SKM-1 treated with dmso at 0.1 percent for 144 hours (cell line): ENCODE measurements at regions not wholly inside any gene's neighbourhood (a gene's known extent, or its start where the extent isn't known, plus 50 kb on each side); places are given as distances from the start of the nearest gene placed in this dataset.
"Not testable (repeated sequence)": the region's sequence is repeated elsewhere in the genome, so short reads cannot be mapped to it uniquely, and the experiment has no call there.

Experiments used
- DNase-seq: peaks from one replicate; lab custom pipeline; 2025; ENCODE audit not compliant: unreplicated experiment; lab: John Stamatoyannopoulos, UW

DNA sequence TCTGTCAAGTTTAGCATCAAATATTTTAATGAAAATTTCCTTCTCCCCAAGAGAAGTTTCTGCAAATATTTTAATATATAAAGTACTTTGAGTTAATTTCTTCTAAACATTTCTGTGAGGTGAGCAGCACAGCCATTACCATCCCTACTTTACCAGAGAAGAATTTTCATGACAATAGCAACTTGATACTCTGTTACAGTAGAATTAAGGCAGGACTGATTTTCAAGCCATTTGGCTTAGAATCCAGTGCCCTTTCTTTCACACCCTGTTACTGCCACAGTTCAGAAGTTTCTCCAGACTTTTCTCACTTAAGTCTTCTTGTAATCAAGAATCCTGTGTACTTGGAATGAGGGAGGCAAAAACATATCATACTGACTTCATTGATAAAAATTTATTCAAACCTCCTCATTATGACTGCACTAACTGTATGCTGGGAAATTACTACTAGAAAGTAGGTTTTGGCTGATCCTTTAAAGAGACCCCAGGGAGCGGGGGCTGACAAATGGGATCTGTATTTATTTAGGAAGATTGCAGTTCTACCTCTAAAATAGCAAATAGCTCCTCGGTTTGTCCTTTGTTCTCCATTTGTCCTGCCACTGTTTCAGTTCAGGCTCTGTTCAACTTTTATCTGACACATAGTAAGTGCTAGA, 557.0 kb upstream of the SGO1 start:
- DNase-seq = no peak

DNA sequence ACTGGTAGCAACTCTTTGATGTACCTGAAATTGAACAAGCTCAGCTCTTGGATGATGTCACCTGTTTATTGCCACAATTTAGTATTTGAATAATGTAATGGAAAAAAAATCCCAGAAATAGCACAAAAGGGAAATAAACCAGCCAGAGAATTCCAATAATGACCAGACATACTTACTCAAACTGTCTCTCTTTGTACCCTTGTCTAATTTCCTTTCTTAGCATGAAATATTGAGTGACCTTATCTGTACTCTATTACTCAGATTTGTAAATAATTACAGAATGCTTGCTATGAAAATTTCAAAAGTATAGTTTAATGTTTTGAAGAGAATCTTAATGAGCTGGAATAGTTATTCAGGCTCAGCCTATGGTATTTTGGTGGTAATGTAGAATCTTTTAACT, 555.4 kb upstream of the SGO1 start:
- no peak for DNase-seq

DNA sequence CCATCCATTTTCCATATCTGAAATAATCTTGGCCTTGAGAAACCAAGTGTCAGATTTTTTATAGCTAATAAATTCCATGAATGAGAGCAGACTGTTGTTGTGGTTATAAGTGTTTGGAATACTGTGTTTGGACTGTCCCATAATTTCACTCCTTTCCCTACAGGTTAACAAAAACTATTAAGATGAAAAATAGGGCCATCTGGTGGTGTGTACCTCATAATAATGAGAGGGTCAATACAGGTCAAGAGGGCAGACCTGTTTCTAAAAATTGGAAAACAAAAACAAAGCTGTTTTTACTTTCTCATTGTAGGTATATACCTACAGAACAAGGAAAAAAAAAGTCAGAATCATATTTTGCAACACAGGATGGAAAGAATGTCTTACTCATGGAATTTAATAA, 553.8 kb upstream of the SGO1 start:
- DNase-seq = no peak

DNA sequence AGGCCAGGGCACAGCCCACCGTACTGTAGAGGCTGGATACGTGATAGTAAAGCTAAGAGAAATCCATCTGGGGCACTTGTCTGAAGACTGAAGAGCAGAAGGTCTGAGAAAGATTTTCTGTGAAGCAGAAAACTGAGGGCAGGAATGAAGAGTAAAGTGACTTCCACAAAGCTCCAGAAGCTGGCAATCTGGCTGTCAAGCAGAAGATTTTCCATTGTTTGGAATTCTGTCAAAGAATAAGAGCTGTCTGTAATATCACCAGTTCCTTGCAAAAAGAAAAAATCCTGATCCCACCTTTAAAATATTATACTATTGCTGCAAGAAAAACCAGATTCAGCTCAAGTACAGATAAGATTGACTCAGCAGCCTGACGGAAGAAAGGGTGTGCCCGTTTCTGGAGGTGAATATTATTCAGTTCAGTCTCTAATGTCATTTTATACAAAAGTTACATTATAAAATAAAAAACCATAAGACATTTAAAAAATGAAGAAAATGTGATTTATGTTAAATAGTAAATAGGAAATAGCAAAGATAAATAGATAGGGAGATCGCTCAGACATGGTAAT, 550.4 kb upstream of the SGO1 start:
- DNase-seq = no peak

DNA sequence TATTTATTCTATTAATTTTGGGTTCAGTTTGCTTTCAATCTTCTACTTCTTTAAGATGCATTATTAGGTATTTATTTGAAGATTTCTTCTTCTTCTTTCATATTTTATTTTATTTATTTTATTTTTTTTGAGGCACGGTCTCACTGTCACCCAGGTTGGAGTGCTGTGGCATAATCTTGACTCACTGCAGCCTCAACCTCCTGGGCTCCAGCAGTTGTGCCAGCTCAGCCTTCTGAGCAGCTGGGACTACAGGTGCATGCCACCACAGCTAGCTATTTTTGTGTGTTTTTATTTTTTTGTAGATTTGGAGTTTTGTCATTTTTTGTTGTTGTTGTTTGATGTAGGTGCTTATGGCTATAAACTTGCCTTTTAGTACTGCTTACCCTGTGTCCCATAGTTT, 543.2 kb upstream of the SGO1 start:
- no peak for DNase-seq

DNA sequence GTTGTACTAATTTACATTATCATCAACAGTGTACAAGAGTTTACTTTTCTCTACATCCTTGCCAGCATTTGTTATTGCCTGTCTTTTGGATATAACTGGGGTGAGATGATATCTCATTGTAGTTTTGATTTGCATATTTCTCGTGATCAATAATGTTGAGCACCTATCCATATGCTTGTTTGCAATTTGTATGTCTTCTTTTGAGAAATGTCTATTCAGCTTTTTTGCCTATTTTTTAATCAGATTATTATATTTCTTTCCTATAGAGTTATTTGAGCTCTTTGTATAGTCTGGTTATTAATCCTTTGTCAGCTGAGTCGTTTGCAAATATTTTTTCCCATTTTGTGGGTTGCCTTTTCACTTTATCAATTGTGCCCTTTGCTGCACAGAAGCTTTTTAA, 540.8 kb upstream of the SGO1 start:
- DNase-seq = no peak

DNA sequence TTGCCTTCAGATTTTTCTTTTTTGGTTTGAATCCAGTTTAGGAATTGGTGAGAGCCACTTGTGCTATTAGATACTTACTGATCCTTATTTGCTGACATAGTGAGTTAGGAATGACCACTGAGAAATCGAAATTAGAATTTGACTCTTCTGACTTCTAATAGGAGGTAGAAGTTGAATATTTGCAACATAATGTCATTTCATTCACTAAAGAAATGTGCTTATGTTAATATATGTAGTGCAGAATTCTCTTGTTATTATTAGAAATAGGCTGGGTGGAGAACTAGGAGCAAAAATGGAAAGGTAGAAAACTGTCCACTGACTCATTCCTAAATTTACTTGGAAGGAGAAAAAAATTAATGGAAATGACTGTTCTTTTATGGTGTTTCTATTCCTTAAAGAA, 538.2 kb upstream of the SGO1 start:
- DNase-seq = no peak

DNA sequence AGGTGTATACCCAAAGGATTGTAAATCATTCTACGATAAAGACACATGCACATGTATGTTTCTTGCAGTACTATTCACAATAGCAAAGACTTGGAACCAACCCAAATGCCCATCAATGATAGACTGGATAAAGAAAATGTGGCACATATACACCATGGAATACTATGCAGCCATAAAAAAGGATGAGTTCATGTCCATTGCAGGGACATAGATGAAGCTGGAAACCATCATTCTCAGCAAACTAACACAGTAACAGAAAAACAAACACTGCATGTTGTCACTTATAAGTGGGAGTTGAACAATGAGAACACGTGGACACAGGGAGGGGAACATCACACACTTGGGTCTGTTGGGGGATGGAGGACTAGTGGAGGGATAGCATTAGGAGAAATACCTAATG, 530.4 kb upstream of the SGO1 start:
- not testable (repeated sequence) for DNase-seq

DNA sequence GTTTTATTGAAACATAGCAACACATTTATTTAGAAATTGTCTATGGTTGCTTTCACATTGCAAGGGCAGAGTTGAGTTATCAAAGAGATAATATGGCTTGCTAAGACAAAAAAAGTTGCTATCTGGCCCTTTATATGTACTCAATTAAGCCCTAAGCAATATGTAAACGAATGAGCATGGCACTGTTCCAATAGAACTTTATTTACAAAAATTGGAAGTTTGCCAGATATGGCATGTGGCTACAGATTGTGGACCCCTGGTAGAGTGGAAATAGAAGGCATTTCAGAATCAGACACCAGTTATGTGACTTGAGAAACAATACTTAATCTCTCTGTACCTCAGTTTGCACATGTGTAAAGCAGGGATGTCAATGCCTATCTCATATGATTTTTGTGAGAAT, 515.6 kb upstream of the SGO1 start:
- DNase-seq = no peak

DNA sequence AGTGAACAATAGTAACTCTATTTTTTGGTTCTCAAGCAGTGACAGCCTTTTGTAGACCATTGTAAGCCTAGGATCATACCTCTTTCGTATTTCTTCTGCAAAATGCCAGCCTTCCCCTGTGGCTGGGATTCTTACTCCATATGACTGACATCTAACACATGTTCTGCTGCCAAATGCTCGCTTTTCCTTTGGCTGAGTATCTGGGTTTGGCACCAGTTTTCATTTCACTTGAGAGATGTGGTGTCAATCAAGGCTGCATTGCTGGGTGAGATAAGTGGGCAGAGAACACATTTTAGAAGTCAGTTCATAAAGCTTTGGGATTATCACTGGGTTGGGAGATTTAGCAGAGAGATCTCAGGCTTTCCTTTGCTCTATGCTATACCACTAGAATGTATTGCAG, 514.7 kb upstream of the SGO1 start:
- no peak for DNase-seq

DNA sequence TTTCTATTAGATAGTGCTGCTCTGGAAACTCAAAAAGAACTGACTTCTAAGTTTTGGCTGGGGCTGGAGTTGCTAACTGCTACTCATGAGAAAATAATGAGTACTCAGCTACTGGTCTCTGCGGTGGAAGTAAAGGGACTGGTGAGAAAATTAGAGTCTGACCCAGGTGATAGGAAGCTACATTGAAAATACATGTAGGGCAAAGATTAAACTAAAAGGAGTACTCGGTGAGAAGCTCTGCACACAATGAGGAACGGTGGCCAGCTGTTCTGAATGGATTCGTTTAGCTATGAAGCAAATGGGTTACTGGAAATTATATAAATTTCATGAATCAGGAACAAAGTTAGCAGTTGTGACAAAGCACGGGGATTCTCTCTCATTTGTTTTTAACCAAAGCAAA, 512.9 kb upstream of the SGO1 start:
- no peak for DNase-seq

DNA sequence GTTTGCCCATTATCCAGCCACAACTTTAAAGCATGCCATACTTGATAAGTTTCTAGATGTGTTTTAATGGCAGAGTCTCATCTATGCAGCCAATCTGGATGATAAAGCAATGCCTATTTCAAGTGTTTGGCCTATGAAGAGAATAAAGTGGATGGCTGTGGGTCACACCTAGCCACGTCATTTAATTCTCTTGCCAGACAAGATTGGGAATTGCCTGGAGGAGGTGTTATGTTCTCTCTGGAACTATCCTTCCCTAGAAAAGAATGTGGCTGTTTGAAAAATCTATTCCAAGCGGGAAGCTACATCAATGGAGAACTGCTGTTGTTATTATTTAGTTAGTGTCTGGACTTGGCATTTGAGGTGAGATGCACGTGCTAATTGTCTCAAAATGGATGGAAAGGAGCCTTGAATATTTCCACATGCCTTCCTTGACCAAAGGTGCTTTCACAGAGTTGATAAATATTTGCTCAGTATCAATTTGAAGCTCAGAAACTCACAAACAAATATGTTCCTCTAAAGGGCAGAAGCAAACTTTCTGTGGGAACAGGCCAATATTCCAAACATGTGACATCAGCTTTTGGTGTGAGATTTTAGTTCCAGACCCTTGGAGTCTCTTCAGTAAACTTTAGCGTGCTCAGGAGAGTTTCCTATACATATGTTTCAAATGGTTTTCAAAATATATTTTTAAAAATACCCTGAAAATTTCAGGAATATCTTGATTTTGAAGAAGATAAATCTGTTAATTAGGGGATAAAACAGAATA, 510.6 kb upstream of the SGO1 start:
- DNase-seq = no peak

DNA sequence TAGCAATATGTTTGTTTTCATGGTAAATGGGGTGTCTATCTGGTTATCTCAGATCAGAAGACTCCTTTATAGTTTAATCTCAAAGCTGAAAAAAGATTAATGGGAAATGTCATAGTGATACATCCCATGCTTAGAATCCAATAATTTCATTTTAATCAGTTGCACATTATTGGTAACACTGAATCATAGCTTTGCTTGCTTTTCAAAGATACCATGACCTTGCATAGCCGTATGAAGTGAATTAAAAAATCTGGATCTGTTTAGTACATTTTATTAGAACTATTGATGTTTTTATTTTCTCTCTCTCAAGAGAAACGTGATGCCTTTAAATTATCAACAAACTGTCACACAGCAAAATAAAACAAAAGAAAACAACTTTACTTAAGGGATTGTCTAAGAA, 506.7 kb upstream of the SGO1 start:
- DNase-seq = no peak

DNA sequence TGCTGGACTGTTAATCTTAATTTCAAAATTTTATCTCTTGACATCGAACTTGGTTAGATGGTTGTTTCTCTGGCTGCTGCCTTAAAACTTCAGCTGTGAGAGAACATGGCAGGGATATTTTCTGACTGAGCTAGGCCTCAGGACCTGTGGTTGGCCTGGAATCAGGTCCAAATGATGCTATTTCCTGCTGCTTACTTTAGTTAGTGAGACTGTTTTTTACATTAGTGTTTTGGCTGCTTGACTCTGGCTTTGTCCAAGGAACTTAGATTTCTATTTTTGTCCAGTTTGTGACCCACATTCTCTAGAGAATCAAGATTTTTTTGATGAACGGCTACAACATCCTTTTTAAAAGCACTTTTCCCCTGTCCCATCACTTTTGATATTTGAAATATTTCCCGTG, 497.9 kb upstream of the SGO1 start:
- DNase-seq = no peak

DNA sequence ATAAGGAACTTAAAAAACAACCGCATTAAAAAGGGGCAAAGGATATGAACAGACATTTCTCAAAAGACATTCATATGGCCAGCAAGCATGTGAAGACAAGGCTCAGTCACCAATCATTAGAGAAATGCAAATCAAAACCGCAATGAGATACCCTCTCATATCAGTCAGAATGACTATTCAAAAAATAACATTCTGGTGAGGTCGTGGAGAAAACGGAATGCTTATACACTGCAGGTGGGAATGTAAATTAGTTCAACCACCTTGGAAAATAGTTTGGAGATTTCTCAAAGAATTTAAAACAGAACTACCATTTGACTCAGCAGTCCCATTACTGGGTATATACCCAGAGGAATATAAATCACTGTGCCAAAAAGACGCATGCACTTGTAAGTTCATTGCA, 496.6 kb upstream of the SGO1 start:
- DNase-seq = no peak

DNA sequence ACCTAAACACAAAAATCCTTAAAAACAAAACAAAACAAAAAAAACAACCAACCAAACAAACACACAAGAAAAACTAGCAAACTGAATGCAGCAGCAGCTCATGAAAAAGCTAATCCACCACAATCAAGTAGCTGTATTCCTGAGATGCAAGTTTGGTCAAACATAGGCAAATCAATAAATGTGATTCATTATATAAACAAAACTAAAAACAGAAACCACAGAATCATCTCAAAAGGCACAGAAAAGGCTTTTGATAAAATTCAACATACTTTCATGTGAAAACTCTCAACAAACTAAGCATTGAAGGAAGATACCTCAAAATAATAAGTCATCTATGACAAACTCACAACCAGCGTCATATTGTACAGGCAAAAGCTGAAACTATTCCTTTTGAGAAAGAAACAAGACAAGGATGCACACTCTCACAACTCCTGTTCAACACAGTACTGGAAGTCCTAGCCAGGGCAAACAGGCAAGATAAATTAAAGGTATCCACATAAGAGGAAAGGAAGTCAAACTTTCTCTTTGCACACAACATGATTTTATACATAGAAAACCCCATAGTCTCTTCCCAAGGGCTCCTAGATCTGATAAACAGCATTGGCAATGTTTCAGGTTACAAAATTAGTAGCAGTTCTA, 495.1 kb upstream of the SGO1 start:
- no peak for DNase-seq

DNA sequence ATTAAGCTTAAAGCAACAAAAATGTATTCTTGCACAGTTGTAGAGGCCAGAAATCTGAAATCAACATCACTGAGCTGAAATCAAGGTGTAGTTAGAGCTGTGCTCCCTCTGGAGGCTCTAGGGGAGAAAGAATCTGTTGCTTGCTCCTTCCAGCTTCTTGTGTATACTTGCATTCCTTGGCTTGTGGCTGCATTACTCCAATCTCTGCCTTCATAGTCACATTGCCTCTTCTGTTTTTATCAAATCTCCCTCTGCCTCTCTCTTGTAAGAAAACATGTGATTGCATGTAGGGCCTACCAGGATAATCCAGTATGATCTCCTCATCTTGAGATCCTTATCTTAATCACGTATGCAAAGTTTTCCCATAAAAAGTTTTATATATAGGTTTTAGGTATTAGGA, 487.9 kb upstream of the SGO1 start:
- DNase-seq = no peak

DNA sequence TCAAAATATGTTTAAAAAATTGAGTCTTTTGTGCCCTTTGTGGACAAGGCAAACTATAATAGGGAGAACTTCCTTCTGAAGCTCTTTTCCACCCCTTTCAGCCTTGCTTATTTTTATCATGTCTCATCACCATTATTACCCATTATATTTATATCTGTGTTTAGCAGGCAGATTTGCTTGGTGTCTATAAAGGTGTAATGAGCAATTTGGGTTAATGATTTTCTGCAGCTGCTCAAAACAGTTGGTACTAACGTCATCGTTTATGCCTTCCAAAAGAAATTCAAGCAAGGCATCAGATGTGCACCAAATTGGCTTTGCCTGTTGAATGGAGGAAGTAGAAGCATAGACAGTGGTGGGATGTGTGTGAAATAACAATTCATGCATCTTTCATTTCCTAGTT, 483.7 kb upstream of the SGO1 start:
- no peak for DNase-seq

DNA sequence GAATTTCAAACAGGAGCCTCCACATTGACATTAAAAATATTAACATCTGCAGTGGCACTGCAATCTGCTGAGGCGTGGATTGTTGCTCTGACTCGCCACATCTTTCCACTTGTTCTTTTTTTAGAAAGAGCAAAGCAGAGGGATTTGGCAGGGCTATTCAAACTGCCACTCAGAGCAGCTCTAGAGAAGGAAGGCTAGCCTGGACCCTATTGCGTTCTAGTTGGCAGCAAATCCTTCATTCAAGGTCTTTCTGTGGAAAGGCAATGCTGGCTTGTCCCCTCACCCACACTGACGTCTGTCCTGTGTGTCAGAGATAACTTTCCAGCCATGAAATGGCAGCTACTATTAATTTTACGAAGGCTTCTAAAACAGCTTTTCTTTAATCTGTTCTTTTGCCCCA, 483.2 kb upstream of the SGO1 start:
- no peak for DNase-seq

DNA sequence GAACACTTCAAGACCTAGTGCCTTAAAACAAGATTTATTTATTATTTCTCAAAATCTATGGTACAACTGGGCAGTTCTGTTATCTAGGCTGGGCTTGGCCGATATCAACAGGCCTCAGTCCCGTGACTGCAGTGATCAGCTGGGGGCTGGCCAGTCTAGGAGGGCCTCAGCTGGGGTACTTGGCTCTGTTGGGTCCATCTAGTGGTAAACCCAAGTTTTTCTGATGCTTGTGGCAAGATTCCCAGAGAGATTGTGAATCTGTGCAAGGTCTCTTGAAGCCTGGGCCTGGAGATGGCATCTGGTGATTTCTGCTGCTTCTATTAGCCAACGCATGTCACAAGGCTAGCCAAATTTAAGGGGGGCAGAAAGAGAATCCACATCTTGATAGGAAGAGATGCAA, 482.4 kb upstream of the SGO1 start:
- no peak for DNase-seq

DNA sequence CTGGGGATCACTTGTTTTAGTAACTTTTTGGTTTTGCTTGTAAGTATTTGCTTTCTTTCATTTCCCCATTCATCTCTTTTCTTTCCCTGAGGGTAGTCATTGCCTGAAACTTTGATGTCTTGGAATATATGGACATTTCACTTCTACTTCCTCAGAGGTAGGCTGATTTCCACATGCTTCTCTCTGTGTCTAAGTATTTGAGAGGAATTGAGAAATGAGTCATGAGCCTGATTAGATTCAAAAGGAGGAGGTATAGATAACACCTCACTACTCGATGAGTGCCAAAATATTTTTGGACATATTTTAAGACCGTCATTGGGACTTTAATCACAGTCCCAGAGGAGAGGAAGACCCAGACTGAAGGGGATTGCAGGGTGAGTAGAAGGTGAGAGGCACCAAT, 480.1 kb upstream of the SGO1 start:
- no peak for DNase-seq

DNA sequence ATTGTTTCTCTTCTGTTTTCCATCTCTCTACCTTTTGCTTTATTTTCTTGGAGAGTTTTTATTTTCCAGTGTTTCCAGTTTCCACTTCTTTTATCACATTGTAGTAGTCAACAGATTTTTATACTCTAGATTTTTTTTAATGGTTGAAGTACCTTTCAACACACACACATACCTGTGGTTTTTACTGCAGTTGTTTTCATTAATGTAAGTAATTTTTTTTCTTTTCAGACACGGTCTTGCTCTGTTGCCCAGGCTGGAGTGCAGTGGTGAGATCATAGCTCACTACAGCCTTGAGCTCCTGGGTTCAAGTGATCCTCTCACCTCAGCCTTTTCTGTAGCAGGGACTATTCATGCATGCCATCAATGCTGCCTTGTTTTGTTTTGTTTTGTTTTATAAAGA, 472.5 kb upstream of the SGO1 start:
- DNase-seq = no peak
